ENCODE measurements at regions not wholly inside any gene's neighbourhood (a gene's known extent, or its start where the extent isn't known, plus 50 kb on each side); places are given as distances from the start of the nearest gene placed in this dataset.

GRCh38 chr6:99850841-99851240, 143.2 kb downstream of the MCHR2 start:
- no peak for TF ChIP-seq POLR2A (IDR thresholded peaks at IDR 0.05; ENCODE audit: low read depth)
- no peak for TF ChIP-seq POLR2AphosphoS5 (IDR thresholded peaks at IDR 0.05)

Measured in esophagus muscularis mucosa (tissue), 2 donors.